ENCODE measurements at regions not wholly inside any gene's neighbourhood (a gene's known extent, or its start where the extent isn't known, plus 50 kb on each side); places are given as distances from the start of the nearest gene placed in this dataset.

DNA sequence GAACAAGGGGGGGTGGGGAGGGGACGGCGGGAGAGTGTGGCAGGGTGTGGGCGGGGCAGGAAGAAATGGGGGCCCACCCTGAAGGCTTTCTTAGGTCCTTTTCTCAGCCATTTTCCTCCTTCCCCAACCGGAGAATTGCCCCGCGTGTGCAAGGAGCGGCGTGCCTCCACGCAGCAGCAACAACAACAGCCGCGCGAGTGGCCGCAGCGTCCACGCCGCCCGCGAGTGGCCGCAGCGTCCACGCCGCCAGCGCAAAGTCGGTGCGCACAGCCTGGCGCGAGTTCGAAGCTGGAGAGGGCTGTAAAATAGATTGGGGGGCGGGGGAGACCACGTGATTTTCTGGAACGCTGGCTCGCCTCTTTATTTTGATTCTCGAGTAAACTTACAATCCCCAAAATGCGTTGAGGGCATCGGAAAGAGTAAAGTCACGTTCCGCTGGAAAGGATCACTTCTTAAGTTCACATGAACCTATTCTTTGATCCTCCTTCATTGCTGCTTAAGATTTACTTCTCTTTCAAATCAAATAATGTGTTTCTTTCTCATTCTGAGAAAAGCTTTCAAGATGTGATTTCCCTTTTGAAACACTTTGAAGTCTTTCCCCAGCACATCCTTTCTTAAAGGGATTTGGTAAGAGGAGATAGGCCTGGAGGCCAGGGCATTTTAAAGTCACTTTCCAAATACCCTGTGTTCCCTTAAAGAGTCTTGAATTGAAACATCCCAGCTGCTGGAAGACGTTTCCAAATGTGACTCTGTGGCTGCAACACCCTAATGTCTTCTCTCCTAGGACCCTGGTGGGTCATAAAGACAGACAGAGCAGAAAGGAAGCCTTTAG is 66.7 kb upstream of the ZNF217 start:
- TF ChIP-seq EZH2 (IDR thresholded peaks at IDR 0.05) (no peak), FOXP2 (optimal IDR thresholded peaks at IDR 0.05; ENCODE audit: control extremely low read depth, extremely low read length, insufficient read depth) (no peak), POLR2AphosphoS5 (IDR thresholded peaks at IDR 0.05; ENCODE audit: borderline replicate concordance, low read depth, low read length) (no peak)

All from SK-N-MC (cell line).